ENCODE measurements at regions not wholly inside any gene's neighbourhood (a gene's known extent, or its start where the extent isn't known, plus 50 kb on each side); places are given as distances from the start of the nearest gene placed in this dataset.

- in situ Hi-C loops (cut with MboI; ENCODE audit: low sequenced_read_pairs): no loop called here
Measured at GRCh38 chr9:108681851-108682590, 173.8 kb downstream of the ACTL7B start.

- in situ Hi-C loops (cut with MboI; ENCODE audit: low sequenced_read_pairs): no loop called here
Measured at GRCh38 chr9:108680946-108681345, 174.8 kb downstream of the ACTL7B start.

- in situ Hi-C loops (cut with MboI; ENCODE audit: low sequenced_read_pairs): no loop called here
Measured at GRCh38 chr9:108677776-108678175, 178.0 kb downstream of the ACTL7B start.

- in situ Hi-C loops (cut with MboI; ENCODE audit: low sequenced_read_pairs): no loop called here
Measured at GRCh38 chr9:108676355-108676754, 179.4 kb downstream of the ACTL7B start.

GRCh38 chr9:108675708-108676107 is 180.1 kb downstream of the ACTL7B start:
- in situ Hi-C loops (cut with MboI; ENCODE audit: low sequenced_read_pairs): no loop called here

- in situ Hi-C loops (cut with MboI; ENCODE audit: low sequenced_read_pairs): no loop called here
Measured at GRCh38 chr9:108674766-108675530, 180.8 kb downstream of the ACTL7B start.

- in situ Hi-C loops (cut with MboI; ENCODE audit: low sequenced_read_pairs): no loop called here
Measured at GRCh38 chr9:108673386-108673785, 182.4 kb downstream of the ACTL7B start.

GRCh38 chr9:108672475-108673190 is 183.2 kb downstream of the ACTL7B start:
- in situ Hi-C loops (cut with MboI; ENCODE audit: low sequenced_read_pairs): no loop called here

GRCh38 chr9:108671794-108672193 is 184.0 kb downstream of the ACTL7B start:
- in situ Hi-C loops (cut with MboI; ENCODE audit: low sequenced_read_pairs): no loop called here

- in situ Hi-C loops (cut with MboI; ENCODE audit: low sequenced_read_pairs): no loop called here
Measured at GRCh38 chr9:108671176-108671575, 184.6 kb downstream of the ACTL7B start.

GRCh38 chr9:108668938-108669335 is 186.8 kb downstream of the ACTL7B start:
- in situ Hi-C loops (cut with MboI; ENCODE audit: low sequenced_read_pairs): no loop called here

- in situ Hi-C loops (cut with MboI; ENCODE audit: low sequenced_read_pairs): no loop called here
Measured at GRCh38 chr9:108668191-108668937, 187.4 kb downstream of the ACTL7B start.

GRCh38 chr9:108666240-108666784 is 189.5 kb downstream of the ACTL7B start:
- in situ Hi-C loops (cut with MboI; ENCODE audit: low sequenced_read_pairs): no loop called here

- in situ Hi-C loops (cut with MboI; ENCODE audit: low sequenced_read_pairs): no loop called here
Measured at GRCh38 chr9:108665521-108666239, 190.1 kb downstream of the ACTL7B start.

- in situ Hi-C loops (cut with MboI; ENCODE audit: low sequenced_read_pairs): no loop called here
Measured at GRCh38 chr9:108664309-108665255, 191.2 kb downstream of the ACTL7B start.

GRCh38 chr9:108663422-108663821 is 192.4 kb downstream of the ACTL7B start:
- in situ Hi-C loops (cut with MboI; ENCODE audit: low sequenced_read_pairs): no loop called here

GRCh38 chr9:108662956-108663355 is 192.8 kb downstream of the ACTL7B start:
- in situ Hi-C loops (cut with MboI; ENCODE audit: low sequenced_read_pairs): no loop called here

- in situ Hi-C loops (cut with MboI; ENCODE audit: low sequenced_read_pairs): no loop called here
Measured at GRCh38 chr9:108662091-108662875, 193.5 kb downstream of the ACTL7B start.
